Testis (tissue), 2 donors: ENCODE measurements at regions not wholly inside any gene's neighbourhood (a gene's known extent, or its start where the extent isn't known, plus 50 kb on each side); places are given as distances from the start of the nearest gene placed in this dataset.

Experiments used
- POLR2A ChIP-seq: fragments of 450-650 bp; IDR thresholded peaks from one replicate; pipeline ENCODE4 v1.6.1; 2017; ENCODE audit warnings: antibody characterized with exemption, mild to moderate bottlenecking, moderate library complexity
- TF ChIP-seq, protein P1 (sequence below), 3 experiments: fragments of 450-650 bp in 2 of 3; fragments of 200-600 bp in 1 of 3; sonication (generic) in 1 of 3; IDR thresholded peaks; one replicate each; pipeline ENCODE4 v1.5.1; 2016 to 2019; ENCODE audit warnings: antibody characterized with exemption in 3 of 3, mild to moderate bottlenecking in 2 of 3, moderate library complexity in 1 of 3

DNA sequence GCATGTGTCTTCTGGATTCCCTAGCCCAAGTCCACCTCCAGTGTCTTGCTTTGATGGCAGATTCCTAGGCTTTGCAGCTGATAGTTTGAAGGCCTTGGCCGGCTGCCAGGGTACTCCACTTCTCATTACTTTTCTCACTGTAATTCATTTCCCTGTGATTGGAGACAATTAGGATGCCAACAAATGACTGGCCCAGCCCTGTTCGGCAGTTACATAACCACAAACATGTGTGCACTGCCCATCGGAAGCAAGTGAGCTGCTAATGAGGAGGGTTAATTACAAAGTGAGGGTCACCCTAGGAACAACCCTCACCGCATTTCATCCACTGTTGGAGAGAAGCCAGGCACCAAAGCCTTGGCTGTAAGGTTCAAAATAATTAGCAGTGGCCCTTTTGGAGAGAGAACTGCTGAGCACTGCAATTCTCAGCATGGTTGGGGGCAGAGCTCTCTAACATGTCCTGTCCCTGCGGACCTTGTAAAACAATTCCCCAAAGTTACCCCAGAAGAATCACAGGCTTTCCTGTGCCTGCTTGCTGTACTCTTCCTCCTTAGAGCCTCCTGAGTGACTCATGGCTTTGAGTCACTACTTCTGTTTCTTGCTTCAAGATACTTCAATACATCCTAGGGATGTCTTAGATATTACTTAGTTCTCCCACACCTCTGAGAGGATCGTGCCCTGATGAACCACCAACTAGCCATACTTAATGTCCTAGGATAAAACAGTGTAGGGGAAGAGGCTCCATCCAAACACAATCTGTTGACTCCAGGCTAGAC is 109.7 kb upstream of the GALNT18 start:
- TF ChIP-seq, protein P1, sequence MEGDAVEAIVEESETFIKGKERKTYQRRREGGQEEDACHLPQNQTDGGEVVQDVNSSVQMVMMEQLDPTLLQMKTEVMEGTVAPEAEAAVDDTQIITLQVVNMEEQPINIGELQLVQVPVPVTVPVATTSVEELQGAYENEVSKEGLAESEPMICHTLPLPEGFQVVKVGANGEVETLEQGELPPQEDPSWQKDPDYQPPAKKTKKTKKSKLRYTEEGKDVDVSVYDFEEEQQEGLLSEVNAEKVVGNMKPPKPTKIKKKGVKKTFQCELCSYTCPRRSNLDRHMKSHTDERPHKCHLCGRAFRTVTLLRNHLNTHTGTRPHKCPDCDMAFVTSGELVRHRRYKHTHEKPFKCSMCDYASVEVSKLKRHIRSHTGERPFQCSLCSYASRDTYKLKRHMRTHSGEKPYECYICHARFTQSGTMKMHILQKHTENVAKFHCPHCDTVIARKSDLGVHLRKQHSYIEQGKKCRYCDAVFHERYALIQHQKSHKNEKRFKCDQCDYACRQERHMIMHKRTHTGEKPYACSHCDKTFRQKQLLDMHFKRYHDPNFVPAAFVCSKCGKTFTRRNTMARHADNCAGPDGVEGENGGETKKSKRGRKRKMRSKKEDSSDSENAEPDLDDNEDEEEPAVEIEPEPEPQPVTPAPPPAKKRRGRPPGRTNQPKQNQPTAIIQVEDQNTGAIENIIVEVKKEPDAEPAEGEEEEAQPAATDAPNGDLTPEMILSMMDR (IDR thresholded peaks at IDR 0.05), result no peak
- no peak for TF ChIP-seq POLR2A
